NCI-H2107 treated with DMSO at 0.1 percent for 48 hours (cell line): ENCODE measurements at regions not wholly inside any gene's neighbourhood (a gene's known extent, or its start where the extent isn't known, plus 50 kb on each side); places are given as distances from the start of the nearest gene placed in this dataset.
"Not testable (repeated sequence)": the region's sequence is repeated elsewhere in the genome, so short reads cannot be mapped to it uniquely, and the experiment has no call there.

Experiments used
- DNase-seq: peaks from one replicate; lab custom pipeline; 2025; ENCODE audit not compliant: unreplicated experiment; lab: John Stamatoyannopoulos, UW

DNA sequence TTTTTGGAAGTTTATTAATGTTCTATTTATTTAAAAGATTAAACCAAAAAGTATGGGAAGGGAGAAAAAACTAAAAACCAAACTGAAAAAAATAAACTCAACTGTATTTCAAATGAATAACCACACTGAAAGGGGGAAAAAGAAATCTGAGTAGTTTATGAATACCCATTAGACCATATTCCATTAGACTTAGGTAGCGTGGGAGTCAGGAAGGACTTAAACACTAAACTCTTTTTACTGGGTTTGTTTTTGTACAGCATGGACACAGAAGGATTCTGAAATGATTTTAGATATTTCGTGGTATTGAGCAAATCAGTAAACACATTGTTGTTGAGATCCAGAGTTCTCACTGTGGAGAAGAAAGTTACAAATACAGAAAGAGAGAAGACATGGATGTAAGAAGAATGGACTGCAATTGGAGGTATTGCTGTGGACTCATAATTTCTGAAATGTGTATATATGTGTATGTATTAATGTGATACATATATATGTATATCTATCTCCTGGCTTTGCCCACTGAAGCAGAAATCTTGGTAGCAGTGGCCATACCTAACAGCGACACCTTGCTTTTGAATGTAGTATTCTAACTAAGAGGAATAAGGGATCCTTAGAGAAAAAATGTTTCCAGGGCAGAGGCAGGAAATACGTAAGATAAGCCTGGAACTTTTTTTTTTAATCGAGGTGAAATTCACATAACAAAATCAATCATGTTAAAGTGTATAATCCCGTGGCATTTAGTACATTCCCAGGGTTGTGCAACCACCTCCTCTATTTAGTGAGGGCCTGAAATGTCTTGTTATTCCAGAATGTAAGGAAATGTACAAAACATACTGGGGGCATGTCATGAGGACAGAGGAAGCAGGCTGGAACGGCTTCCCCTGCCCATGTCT lies 228.8 kb downstream of the SMARCA2 start:
- no peak for DNase-seq

GRCh38 chr9:2247340-2247739 lies 232.2 kb downstream of the SMARCA2 start:
- no peak for DNase-seq

- DNase-seq, result no peak
Observed at GRCh38 chr9:2248768-2249265, 233.7 kb downstream of the SMARCA2 start.

DNA sequence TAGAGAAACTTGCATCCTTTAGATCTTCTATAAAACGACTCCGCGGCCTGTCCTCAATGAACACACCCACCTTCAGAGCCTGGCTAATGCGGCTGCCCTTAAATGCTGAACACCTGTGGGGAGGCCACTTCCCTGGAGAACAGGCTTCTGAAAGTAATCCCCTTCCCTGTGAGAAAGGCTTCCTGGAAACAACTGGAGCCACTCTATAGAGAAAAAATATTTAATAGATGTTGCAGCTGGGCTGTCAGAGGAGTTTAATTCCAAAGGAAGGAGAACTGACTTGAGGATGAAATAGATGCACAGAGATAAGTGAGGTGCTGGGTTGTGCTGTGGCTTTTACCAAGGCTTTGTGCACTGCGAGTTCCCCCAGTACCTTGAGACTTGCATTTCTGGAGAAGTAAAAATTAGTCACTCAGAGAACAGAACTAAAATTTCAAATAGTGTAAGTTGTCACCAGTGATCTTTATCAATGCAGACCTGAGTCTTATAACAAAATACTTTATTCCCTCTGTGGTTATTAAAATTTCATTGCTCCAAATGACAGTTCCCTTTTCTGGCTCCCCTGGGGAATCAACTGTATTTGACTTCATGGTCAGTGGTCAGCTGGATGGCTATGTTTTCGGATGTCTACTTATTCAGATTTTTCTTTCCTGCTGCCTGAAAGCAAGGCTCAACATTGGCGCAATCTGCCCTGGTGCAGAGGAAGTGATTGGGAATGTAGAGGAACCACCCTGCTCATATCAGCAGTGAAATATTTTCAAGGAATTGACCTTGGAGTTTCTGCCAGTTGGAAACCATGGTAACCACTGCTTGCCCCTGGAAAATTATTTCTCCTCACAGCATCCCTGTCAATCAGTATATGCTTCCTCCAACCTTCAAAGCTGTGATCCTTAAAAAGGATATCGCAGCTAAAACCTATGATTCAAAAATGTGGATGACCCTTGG lies 238.8 kb downstream of the SMARCA2 start:
- DNase-seq, result no peak

DNA sequence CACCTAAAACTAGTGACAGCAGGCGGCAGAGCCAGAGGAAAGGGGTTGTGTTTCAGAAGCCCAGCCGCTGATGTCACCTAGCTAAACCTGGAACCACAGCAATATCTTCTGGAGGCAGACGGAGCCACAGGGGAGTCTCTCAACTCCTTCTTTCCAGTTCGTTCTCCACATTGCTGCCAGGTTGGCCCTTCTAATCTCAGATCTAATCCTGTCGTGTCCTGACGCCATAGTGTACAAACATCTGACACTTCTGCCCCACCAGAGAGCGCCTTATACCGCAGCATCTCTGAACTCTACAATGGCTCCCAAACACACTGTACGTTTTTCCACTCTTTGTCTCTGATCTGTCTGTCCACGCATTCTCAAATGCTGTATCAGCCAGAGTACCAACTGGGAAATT lies 240.0 kb downstream of the SMARCA2 start:
- DNase-seq, result peak; percentile 96

GRCh38 chr9:2257248-2257929 lies 242.2 kb downstream of the SMARCA2 start:
- peak; percentile 65 for DNase-seq

GRCh38 chr9:2260417-2261306 lies 245.5 kb downstream of the SMARCA2 start:
- DNase-seq, result peak; percentile 85

GRCh38 chr9:2261421-2262103 lies 246.4 kb downstream of the SMARCA2 start:
- no peak for DNase-seq

GRCh38 chr9:2262386-2263071 lies 247.4 kb downstream of the SMARCA2 start:
- DNase-seq, result no peak

DNA sequence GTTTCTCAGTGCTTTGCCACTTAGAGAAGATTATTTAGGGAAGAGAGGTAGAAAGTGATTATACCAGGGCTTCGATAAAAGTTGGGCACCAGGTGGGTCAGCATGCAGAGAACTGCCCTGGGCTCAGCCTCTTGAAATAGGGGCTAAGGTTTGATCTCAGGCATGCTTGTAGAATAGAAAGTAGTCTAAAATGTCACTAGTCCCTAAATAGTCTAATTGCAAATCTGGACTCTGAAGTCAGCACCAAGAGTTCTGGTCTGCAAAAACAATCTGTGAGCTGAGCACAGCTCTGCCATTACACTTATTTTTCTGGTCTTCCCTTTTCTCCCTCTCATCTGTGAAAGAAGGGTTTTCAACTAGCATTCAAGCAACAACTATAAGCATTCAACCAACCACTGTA lies 248.0 kb downstream of the SMARCA2 start:
- no peak for DNase-seq

DNA sequence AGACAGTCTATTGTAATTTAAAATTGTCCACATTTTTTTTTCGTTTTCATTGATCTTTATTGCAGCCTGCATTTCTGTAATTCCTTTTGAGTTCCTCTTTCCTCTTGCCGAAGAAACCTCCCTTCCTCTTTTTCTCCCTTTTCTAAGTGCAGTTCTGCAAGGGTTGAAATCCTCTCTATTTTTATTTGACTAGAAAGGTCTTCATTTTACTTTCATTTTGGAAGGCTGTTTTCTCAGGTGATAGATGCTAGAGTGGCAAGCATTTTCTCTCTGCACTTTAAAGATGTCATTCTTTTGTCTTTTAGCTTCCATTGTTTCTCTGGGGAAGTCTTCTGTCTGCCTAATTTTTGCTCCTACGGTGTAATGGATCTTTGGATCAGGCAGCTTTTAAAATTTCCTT lies 248.5 kb downstream of the SMARCA2 start:
- DNase-seq, result no peak

DNA sequence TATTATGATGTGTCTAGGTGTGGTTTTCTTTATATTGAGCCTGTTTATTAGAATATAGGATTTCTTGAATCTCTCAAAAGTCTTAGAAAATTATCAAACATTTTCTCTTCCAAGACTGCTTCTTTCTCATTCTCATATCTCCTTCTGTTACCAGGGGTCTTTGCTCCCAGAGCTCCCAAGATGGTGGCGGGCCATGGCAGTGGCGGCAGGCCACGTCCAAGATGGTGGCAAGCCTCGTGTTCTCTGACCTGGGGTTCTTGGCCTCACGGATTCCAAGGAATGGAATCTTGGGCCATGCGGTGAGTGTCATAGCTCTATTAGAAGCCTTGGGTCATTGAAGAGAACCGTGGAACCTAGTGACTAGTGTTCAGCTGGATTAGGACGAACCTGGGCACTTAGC lies 248.9 kb downstream of the SMARCA2 start:
- DNase-seq, result no peak

DNA sequence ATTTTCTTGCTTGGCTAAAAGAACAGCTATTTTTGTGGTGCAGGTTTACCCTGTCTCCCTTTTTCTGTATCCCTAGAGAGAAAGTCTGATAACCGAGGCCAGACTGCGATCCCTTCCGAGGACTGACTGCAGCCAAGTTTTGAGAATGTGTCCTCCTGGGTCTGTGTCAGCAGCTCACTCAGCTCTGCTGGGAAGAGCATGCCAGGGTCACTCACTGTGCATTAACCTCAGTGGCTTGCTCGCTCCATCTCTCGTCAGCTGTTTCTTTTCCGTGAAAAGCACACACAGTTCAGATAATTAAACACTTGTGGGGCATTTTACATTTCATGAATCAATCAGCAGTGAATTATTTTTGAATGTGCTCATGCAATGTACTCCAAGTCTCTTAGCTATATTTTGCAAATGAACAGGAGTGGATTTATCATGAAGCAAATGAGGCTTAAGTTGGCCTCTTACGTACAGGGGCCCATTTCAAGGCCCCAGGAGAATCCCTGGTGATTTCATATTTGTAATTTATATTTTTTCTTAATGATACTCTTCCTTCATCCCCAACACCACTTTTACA lies 252.1 kb downstream of the SMARCA2 start:
- DNase-seq, result no peak

DNA sequence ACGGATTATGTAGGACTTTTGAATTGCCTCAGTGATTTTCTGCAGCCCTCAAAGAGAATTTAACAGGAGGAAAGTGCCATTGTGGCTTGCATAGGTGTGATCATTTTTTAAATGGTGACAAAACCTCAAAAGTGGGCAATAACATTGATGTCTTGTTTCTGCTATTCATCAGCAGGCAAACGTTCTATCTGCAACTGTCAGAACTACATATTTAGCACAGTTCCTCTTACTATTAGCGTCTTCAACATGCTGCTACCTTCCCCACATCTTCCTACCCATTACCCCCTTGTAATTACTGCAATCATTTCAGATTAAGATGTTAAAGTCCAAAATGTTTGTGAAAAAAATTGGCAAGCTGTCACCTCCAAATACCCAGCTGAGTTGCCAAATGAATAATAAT lies 254.6 kb downstream of the SMARCA2 start:
- no peak for DNase-seq

GRCh38 chr9:2270565-2270964 lies 255.4 kb downstream of the SMARCA2 start:
- no peak for DNase-seq

DNA sequence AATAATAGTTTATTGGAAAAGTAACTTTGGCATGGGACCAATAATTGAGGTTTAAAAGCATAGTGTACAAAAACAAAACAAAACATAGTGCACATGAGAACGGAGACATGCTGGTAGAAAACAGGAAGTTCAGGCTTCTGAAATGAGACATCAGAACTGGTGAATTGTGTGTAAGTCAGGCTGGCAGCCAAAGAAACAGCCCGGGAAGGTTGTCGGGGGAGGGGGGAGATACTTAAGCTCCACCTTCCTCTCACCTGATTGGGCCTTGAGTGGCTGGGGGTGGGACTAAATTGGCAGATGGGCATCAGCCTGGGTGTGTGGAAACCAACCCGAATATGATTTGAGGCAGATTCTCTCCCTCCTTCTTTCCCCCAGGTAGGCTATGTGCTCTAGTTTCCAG lies 256.3 kb downstream of the SMARCA2 start:
- no peak for DNase-seq

DNA sequence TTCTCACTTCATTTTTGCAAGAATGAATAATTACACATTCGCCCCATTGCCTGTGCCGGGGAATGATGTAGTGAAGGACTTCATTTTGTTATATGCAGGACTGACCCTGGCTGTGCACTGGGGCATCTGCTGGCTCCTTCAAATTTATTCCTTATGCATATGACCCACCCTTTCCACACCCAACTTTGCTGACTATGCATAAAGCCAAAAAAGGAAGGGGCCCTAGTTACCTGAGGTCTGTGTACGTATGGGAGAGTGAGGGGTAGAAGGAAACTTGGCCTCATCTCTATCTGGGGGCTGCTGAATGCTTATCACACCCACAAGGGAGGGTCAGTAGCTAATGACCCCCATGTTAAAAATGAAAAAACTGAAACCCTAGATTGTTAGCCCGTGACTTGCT lies 259.6 kb downstream of the SMARCA2 start:
- DNase-seq, result no peak

- DNase-seq, result no peak
Observed at GRCh38 chr9:2276296-2276695, 261.1 kb downstream of the SMARCA2 start.

- DNase-seq, result not testable (repeated sequence)
Observed at GRCh38 chr9:2277133-2277532, 262.0 kb downstream of the SMARCA2 start.
